ENCODE measurements at regions not wholly inside any gene's neighbourhood (a gene's known extent, or its start where the extent isn't known, plus 50 kb on each side); places are given as distances from the start of the nearest gene placed in this dataset.

DNA sequence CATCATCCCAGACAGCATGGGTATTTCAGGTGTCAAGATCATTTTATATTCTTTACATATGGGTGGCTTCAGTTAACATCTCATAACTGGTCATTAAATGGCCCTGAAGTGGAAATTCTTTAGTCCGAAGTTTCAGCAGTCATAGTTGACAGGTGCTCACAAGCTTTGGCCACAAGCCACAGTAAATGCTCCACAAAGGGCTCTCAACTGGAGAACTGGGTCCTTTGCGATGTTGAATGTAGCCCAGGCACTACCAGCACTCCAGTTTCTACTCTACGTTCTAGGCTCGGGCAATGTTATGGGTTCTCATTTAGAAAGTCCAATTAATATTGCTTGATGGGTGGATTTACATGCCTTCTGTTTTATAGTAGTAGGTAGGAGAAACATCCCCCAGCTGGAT lies 206.3 kb downstream of the CWF19L2 start:
- ChIA-PET CTCF (no interaction called here), POLR2A (no interaction called here)
- H3K4me1 Mint-ChIP-seq (ENCODE audit: low read depth) = no peaks in the 10 kb centered on the region
- no peaks in the 10 kb centered on the region for H3K36me3 Mint-ChIP-seq
- H3K9me3 Mint-ChIP-seq = no peaks in the 10 kb centered on the region
- intact Hi-C loops (cut with micrococcal nuclease) = no loop called here
- H3K27ac Mint-ChIP-seq = no peak overlapping the region
- peaks cover 4% of the 10 kb centered on the region for H3K27me3 Mint-ChIP-seq
- DNase-seq = no peak
- H3K4me3 Mint-ChIP-seq = no peak overlapping the region

DNA sequence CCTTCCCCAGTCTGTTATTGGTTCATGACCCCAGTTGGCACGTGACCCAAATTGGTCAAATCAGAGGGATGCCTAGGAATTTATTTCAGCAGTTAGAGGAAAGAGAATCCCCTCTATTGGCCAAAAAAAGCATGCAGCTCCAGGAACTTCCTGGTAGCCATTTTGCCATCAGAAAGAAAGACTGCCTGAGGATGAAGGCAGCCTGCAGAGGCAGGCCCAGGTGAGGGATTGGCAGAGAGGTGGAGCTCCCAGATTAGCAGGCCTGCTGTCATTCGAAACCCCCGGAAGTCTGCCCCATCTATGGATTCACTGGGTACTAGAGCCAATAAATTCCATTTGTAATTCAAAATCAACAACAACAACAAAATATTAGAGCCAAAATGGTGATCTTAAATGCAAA lies 207.6 kb downstream of the CWF19L2 start:
- Mint-ChIP-seq H3K9me3 (no peaks in the 10 kb centered on the region), H3K4me1 (ENCODE audit: low read depth) (no peaks in the 10 kb centered on the region), H3K27ac (no peak overlapping the region), H3K36me3 (no peaks in the 10 kb centered on the region), H3K27me3 (peaks cover 3% of the 10 kb centered on the region), H3K4me3 (no peak overlapping the region)
- ChIA-PET POLR2A (no interaction called here), CTCF (no interaction called here)
- DNase-seq = no peak
- intact Hi-C loops (cut with micrococcal nuclease) = no loop called here

DNA sequence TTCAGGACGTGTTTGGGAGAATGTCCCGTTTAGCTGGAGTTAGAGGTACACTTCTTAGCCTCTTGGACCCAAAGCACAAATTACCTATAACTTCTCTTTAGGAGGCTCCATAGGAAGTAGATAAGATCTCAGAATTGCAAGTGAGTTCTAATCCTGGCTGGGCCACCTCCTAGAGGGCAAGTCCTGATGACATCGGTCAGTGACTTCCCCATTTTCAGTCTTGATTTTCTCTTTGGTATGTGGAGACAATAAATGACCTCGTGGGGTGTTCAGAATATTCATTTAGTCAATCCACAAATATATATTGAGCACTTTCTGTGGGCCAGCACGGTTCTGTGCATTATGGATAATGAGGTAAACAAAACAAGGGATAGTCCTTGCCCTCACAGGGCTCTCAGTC lies 208.6 kb downstream of the CWF19L2 start:
- no peak for DNase-seq
- POLR2A ChIA-PET = no interaction called here
- Mint-ChIP-seq H3K36me3 (no peaks in the 10 kb centered on the region), H3K9me3 (no peaks in the 10 kb centered on the region), H3K4me1 (ENCODE audit: low read depth) (no peaks in the 10 kb centered on the region), H3K4me3 (no peak overlapping the region), H3K27ac (no peak overlapping the region), H3K27me3 (no peaks in the 10 kb centered on the region)
- intact Hi-C loops (cut with micrococcal nuclease) = no loop called here
- CTCF ChIA-PET = no interaction called here

DNA sequence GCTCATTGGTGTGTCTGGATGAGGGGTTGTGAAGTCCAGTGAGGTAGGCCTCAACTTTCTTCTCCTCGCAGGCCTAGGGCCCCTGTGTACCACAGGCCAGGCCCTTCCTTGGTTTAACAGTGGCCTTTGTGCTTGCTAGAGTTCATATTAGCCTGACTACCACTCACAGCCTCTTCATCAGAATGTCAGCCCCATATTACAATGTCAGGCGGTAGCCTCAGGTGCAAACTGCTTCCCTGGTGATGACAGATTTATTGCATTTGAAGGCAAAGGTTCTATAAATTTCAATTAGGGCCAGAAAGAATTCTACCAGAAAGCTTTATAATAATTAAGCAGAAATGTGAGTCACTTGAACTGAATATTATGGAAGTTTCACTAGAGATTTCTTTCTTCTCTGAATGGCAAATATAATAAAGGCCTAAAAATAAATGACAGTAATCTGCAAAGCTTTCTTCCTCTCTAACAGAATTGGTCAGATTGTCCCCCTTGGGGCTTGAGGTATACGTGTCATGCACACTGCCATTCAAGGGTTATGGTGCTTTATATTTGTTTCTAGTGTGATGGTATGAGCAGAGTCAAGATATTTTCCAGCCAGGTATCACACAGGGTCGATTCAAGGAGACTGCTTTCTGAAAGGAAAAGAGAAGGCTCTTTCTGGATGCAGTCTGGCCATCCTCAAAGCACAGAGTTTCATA lies 210.3 kb downstream of the CWF19L2 start:
- no peak overlapping the region for H3K4me3 Mint-ChIP-seq
- DNase-seq = no peak
- CTCF ChIA-PET = no interaction called here
- intact Hi-C loops (cut with micrococcal nuclease) = no loop called here
- no peaks in the 10 kb centered on the region for H3K9me3 Mint-ChIP-seq
- H3K4me1 Mint-ChIP-seq (ENCODE audit: low read depth) = no peaks in the 10 kb centered on the region
- no peak overlapping the region for H3K27ac Mint-ChIP-seq
- POLR2A ChIA-PET = no interaction called here
- no peaks in the 10 kb centered on the region for H3K36me3 Mint-ChIP-seq
- no peaks in the 10 kb centered on the region for H3K27me3 Mint-ChIP-seq

DNA sequence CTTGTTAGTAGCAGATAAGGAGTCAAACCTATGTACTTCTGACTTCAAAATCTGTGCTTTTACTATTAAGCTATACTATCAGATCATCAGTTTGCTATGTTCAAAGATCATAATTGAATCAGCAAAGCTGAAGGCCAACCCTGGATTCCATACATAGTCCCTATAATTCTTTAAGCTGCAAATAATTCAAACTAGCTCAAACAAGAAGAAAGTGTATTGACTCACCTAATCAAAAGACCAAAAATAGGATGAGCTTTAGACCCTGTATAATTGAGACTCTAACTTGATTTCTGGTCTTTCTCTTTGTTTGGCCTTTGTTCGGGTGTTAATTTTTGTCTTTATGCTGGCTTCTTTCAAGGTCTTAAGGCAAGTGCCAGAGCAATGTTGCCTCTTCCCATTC lies 213.7 kb downstream of the CWF19L2 start:
- POLR2A ChIA-PET = no interaction called here
- no peak overlapping the region for H3K27ac Mint-ChIP-seq
- CTCF ChIA-PET = no interaction called here
- H3K9me3 Mint-ChIP-seq = no peaks in the 10 kb centered on the region
- no peak for DNase-seq
- intact Hi-C loops (cut with micrococcal nuclease) = no loop called here
- H3K36me3 Mint-ChIP-seq = no peaks in the 10 kb centered on the region
- no peaks in the 10 kb centered on the region for H3K27me3 Mint-ChIP-seq
- no peaks in the 10 kb centered on the region for H3K4me1 Mint-ChIP-seq (ENCODE audit: low read depth)
- no peak overlapping the region for H3K4me3 Mint-ChIP-seq

DNA sequence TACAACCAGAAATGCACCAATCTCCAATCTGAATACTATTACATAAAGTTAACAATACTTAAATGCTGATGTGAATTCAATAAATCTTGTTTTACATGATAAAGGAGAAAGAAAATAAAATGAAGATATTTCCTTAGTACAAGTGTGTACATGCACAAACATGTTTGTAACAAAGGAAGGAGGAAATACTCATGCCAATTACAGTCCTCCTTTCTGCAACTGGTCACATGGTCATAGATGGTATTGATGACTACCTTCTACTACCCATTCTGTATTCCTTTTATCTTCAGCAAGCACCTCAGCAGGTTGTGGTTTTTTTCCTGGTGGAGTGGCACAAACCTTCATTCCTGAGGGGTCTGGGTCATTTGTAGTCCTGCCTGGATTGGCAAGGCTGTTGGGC lies 214.2 kb upstream of the GUCY1A2 start:
- DNase-seq = no peak
- POLR2A ChIA-PET = no interaction called here
- no peak overlapping the region for H3K4me3 Mint-ChIP-seq
- no peaks in the 10 kb centered on the region for H3K27me3 Mint-ChIP-seq
- H3K36me3 Mint-ChIP-seq = no peaks in the 10 kb centered on the region
- no peaks in the 10 kb centered on the region for H3K4me1 Mint-ChIP-seq (ENCODE audit: low read depth)
- intact Hi-C loops (cut with micrococcal nuclease) = no loop called here
- CTCF ChIA-PET = no interaction called here
- peaks cover 12% of the 10 kb centered on the region for H3K9me3 Mint-ChIP-seq
- H3K27ac Mint-ChIP-seq = no peak overlapping the region

DNA sequence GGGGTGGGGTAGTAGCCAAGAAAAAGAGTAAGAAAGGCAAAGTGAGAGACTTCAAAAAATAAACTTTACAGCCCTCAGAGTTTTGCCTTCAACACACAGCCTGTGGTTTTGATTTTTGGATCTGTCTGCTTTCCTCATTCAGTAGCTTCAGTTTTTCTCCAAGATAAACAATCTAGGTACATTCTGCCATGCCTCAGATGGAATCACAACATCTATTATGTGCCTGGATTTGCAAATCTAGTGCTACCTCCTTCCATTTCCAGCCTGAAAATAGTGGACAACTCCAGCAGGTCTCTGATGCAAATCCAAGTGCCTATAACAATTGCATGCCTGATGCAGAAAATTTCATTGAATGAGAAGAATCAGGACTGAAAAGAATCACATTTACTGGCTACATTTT lies 206.6 kb upstream of the GUCY1A2 start:
- H3K36me3 Mint-ChIP-seq = no peaks in the 10 kb centered on the region
- H3K4me1 Mint-ChIP-seq (ENCODE audit: low read depth) = no peaks in the 10 kb centered on the region
- H3K27me3 Mint-ChIP-seq = no peaks in the 10 kb centered on the region
- no peak overlapping the region for H3K4me3 Mint-ChIP-seq
- POLR2A ChIA-PET = no interaction called here
- H3K9me3 Mint-ChIP-seq = no peaks in the 10 kb centered on the region
- intact Hi-C loops (cut with micrococcal nuclease) = no loop called here
- DNase-seq = no peak
- CTCF ChIA-PET = no interaction called here
- no peak overlapping the region for H3K27ac Mint-ChIP-seq

DNA sequence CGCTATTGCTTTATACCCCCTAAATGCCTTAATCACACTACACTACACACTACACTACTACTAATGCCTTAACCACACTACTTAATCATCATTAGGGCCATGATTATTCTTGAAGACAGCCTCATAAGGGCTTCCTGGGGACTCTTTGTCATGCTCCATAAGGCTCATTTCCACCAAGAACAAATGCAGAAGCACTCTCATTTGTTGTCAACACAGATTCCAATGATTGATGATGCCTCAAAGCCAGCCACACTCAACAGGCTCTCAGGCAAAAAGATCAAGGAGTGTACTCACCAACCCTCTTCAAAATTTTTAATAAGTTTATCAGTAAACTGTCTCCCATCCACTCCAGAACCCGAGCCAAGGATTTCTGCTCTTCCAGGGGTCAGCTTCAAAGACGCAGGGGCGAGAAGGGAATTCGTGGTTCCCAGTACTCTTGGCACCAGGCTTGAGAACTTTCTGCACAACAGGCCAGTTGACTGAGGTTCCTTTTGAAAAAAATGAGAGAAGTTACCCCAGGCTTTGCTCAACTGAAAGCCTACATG lies 204.7 kb upstream of the GUCY1A2 start:
- no peak overlapping the region for H3K27ac Mint-ChIP-seq
- ChIA-PET CTCF (no interaction called here), POLR2A (no interaction called here)
- intact Hi-C loops (cut with micrococcal nuclease) = no loop called here
- H3K36me3 Mint-ChIP-seq = no peaks in the 10 kb centered on the region
- DNase-seq = no peak
- no peak overlapping the region for H3K4me3 Mint-ChIP-seq
- no peaks in the 10 kb centered on the region for H3K4me1 Mint-ChIP-seq (ENCODE audit: low read depth)
- H3K27me3 Mint-ChIP-seq = no peaks in the 10 kb centered on the region
- no peaks in the 10 kb centered on the region for H3K9me3 Mint-ChIP-seq

DNA sequence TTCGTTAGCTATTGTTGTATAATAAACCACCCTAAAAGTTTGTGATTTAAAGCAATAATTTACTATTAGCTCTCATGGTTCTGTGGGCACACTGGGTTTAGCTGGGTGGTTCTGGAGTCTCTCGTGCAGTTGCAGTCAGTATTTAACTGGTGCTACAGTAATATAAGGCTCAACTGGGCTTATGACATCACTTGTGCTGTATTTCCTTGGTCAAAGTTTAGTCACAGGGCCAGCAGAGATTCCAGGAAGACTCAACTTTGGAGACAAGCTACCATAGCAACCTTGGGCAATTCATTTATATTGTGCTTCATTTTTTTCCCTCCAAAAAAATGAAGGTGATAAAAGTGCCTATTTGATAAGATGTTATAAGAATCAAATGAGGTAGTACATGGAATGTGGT lies 204.2 kb upstream of the GUCY1A2 start:
- Mint-ChIP-seq H3K4me3 (no peak overlapping the region), H3K27ac (no peak overlapping the region), H3K27me3 (no peaks in the 10 kb centered on the region), H3K36me3 (no peaks in the 10 kb centered on the region), H3K9me3 (no peaks in the 10 kb centered on the region), H3K4me1 (ENCODE audit: low read depth) (no peaks in the 10 kb centered on the region)
- DNase-seq = no peak
- CTCF ChIA-PET = no interaction called here
- intact Hi-C loops (cut with micrococcal nuclease) = no loop called here
- POLR2A ChIA-PET = no interaction called here

DNA sequence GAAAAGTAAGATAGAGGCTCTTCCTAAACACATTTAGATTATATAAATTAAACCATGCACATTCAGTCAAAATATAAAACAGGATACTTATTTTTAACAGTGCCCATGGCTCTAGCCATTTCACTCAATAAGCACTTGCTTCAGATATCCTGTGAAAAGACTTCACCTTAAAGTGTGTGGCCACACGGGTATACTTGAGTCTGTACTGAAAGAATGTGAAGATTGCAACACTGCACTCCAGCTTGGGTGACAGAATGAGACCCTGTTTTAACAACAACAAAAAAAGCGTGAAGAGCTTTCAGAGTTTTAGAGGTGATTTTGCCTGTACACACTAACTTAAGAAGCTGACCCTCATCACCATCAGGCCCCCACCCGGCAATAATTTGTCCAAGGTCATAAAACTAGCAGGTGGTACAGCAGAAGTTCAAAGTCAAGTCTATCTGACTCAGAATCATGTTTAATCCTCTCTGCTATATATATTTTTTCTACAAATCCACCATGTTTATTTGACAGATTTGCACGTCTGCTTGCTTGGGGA lies 203.5 kb upstream of the GUCY1A2 start:
- intact Hi-C loops (cut with micrococcal nuclease) = no loop called here
- H3K27me3 Mint-ChIP-seq = no peaks in the 10 kb centered on the region
- H3K4me3 Mint-ChIP-seq = no peak overlapping the region
- no peaks in the 10 kb centered on the region for H3K36me3 Mint-ChIP-seq
- CTCF ChIA-PET = no interaction called here
- H3K4me1 Mint-ChIP-seq (ENCODE audit: low read depth) = no peaks in the 10 kb centered on the region
- H3K9me3 Mint-ChIP-seq = no peaks in the 10 kb centered on the region
- no peak for DNase-seq
- no peak overlapping the region for H3K27ac Mint-ChIP-seq
- POLR2A ChIA-PET = no interaction called here

DNA sequence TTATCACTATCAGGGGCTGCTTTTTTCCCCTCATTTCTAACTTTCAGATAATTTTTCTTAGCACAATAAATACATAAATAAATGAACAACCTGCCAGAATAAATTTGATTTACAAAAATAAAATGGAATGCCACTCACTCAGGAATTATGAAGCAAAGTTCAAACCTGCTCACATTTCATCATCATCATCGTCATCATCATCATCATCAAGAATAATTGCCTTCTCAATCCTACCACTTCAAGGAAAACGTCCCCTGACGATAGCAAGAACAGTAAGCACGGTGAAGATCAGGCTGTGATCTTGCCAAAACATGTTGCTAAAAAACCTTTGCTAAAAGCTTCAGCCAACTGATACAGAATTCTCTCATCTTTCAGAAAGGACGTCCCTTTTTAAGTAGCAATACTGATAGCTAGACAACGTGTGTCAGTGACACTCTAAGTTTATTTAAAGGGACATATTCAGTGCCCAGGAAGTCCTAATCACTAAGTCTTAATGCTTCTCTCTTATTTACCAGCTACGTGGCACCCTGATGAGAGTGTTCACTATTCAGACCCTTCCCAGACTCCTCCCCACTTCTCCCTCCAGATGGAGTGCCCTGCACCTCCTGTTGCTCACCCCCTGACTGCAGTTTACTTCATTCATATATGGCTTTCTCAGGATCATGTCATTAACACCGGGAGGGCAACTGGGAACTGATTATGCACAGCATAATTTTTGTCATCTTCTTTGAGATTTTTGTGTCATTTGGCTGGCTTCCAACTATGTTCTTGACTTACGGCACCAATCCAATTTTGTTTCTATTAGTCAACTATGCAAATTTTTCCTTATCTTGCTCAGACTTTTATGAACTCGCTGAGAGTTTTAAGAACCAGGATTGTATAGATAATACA lies 200.1 kb upstream of the GUCY1A2 start:
- intact Hi-C loops (cut with micrococcal nuclease) = no loop called here
- Mint-ChIP-seq H3K36me3 (no peaks in the 10 kb centered on the region), H3K9me3 (no peaks in the 10 kb centered on the region), H3K27ac (no peak overlapping the region), H3K4me1 (ENCODE audit: low read depth) (no peaks in the 10 kb centered on the region), H3K27me3 (no peaks in the 10 kb centered on the region), H3K4me3 (no peak overlapping the region)
- ChIA-PET CTCF (no interaction called here), POLR2A (no interaction called here)
- DNase-seq = no peak

DNA sequence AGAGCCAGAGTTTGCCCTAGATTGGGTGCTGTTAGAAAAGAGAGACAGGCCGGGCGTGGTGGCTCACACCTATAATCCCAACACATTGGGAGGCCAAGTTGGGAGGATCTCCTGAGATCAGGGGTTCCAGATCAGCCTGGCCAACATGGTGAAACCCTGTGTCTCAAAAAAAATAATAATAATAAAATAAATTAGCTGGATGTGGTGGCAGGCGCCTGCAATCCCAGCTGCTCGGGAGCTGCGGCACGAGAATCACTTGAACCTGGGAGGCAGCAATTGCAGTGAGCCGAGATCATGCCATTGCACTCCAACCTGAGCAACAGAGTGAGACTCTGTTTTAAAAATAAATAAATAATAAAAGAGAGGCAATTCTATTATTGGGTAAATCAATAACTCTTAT lies 199.2 kb upstream of the GUCY1A2 start:
- ChIA-PET CTCF (no interaction called here), POLR2A (no interaction called here)
- Mint-ChIP-seq H3K4me3 (no peak overlapping the region), H3K9me3 (no peaks in the 10 kb centered on the region), H3K36me3 (no peaks in the 10 kb centered on the region), H3K27ac (no peak overlapping the region), H3K27me3 (no peaks in the 10 kb centered on the region), H3K4me1 (ENCODE audit: low read depth) (no peaks in the 10 kb centered on the region)
- DNase-seq = no peak
- intact Hi-C loops (cut with micrococcal nuclease) = no loop called here

DNA sequence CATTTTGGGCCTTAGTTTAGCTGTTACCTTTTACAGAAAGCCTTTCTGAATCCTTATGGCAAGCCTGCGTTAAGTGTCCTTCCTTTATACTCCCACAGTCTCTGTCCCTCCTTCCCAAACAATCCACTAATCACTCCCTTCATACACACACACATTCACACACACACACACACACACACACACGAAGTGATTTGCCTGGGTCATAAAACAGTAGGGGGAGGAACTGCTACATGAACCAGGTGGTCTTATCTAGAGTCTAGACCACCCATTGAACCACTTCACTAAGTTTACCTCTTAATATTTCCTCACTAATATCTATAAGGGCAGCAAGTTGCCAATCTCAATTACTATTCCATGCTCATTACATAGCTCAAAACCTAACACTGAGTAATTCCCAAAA lies 196.7 kb upstream of the GUCY1A2 start:
- ChIA-PET POLR2A (no interaction called here), CTCF (interaction anchor here (0.6 kb wide), 1 partner anchor 1935 kb away, joined by 3 read pairs; no protein-coding TSS in a partner anchor)
- Mint-ChIP-seq H3K36me3 (no peaks in the 10 kb centered on the region), H3K27ac (no peak overlapping the region), H3K27me3 (no peaks in the 10 kb centered on the region), H3K9me3 (no peaks in the 10 kb centered on the region), H3K4me3 (no peak overlapping the region), H3K4me1 (ENCODE audit: low read depth) (no peaks in the 10 kb centered on the region)
- no peak for DNase-seq
- intact Hi-C loops (cut with micrococcal nuclease) = no loop called here
